Suprapubic skin (tissue), 4 donors: ENCODE measurements at regions not wholly inside any gene's neighbourhood (a gene's known extent, or its start where the extent isn't known, plus 50 kb on each side); places are given as distances from the start of the nearest gene placed in this dataset.

Experiments used
- DNase-seq, 2 donors: peaks; one replicate each; pipeline ENCODE4 v3.0.0-alpha.2; 2019; ENCODE audit warnings: low spot score in 2 of 2
- H3K27ac ChIP-seq: fragments of 200-600 bp; sonication (generic); one replicate; pipeline ENCODE4 v1.5.1; 2019
- H3K27me3 ChIP-seq: fragments of 200-600 bp; sonication (generic); one replicate; pipeline ENCODE4 v1.5.1; 2019
- H3K36me3 ChIP-seq: fragments of 200-600 bp; sonication (generic); one replicate; pipeline ENCODE4 v1.5.1; 2019
- H3K4me1 ChIP-seq: fragments of 200-600 bp; sonication (generic); one replicate; pipeline ENCODE4 v1.5.1; 2019
- H3K4me3 ChIP-seq: fragments of 200-600 bp; sonication (generic); one replicate; pipeline ENCODE4 v1.5.1; 2019; ENCODE audit warnings: mild to moderate bottlenecking
- H3K9me3 ChIP-seq: fragments of 200-600 bp; sonication (generic); one replicate; pipeline ENCODE4 v1.5.1; 2019
- CTCF ChIP-seq, 2 donors: fragments of 200-600 bp in 1 of 2; fragments of 450-650 bp in 1 of 2; sonication (generic) in 1 of 2; IDR thresholded peaks; one replicate each; pipeline ENCODE4 v1.5.1; 2016 to 2019; ENCODE audit warnings: antibody characterized with exemption in 2 of 2, mild to moderate bottlenecking in 1 of 2, moderate library complexity in 1 of 2
- EP300 ChIP-seq: sonication (generic); formaldehyde crosslinking; IDR thresholded peaks from one replicate; pipeline ENCODE4 v1.6.1; 2017; ENCODE audit warnings: antibody characterized with exemption
- POLR2A ChIP-seq, 2 donors: fragments of 450-650 bp; IDR thresholded peaks; one replicate each; pipeline ENCODE4 v1.6.1; 2017; ENCODE audit warnings: antibody characterized with exemption in 2 of 2, mild to moderate bottlenecking in 2 of 2, moderate library complexity in 2 of 2
- POLR2AphosphoS5 ChIP-seq, 3 donors: sonication (generic); formaldehyde crosslinking; IDR thresholded peaks; one replicate each; pipeline ENCODE4 v1.6.1; 2017; ENCODE audit warnings: antibody characterized with exemption in 3 of 3
- WGBS: methylation state at CpG from one replicate; pipeline ENCODE4 v1.1.5; 2018; 5-methylcytosine and 5-hydroxymethylcytosine counted together

GRCh38 chr4:130820448-130820847 is 1724.5 kb downstream of the C4orf33 start:
- no peaks in the 10 kb centered on the region for H3K9me3 ChIP-seq
- TF ChIP-seq POLR2A (IDR thresholded peaks at IDR 0.05) (no peak), EP300 (no peak), POLR2AphosphoS5 (IDR thresholded peaks at IDR 0.05) (no peak), CTCF (IDR thresholded peaks at IDR 0.05) (no peak)
- DNase-seq, result no peak
- no peaks in the 10 kb centered on the region for H3K27me3 ChIP-seq
- H3K4me1 ChIP-seq, result peaks cover 3% of the 10 kb centered on the region
- H3K27ac ChIP-seq, result no peak overlapping the region
- no peaks in the 10 kb centered on the region for H3K36me3 ChIP-seq
- no peak overlapping the region for H3K4me3 ChIP-seq
- WGBS, result 38% methylated on average over 1 of the region's 1 CpG

- DNase-seq, result no peak
- H3K4me3 ChIP-seq, result no peak overlapping the region
- H3K27ac ChIP-seq, result no peak overlapping the region
- WGBS, result 53% methylated on average over 2 of the region's 2 CpGs
- no peaks in the 10 kb centered on the region for H3K27me3 ChIP-seq
- no peaks in the 10 kb centered on the region for H3K9me3 ChIP-seq
- H3K4me1 ChIP-seq, result peaks cover 5% of the 10 kb centered on the region
- no peak for TF ChIP-seq EP300
- TF ChIP-seq POLR2A (IDR thresholded peaks at IDR 0.05), result no peak
- no peaks in the 10 kb centered on the region for H3K36me3 ChIP-seq
Measured at GRCh38 chr4:130825284-130825683, 1729.3 kb downstream of the C4orf33 start.

GRCh38 chr4:130850019-130850524 is 1754.1 kb downstream of the C4orf33 start:
- H3K27ac ChIP-seq, result no peak overlapping the region
- H3K9me3 ChIP-seq, result no peaks in the 10 kb centered on the region
- no peaks in the 10 kb centered on the region for H3K36me3 ChIP-seq
- WGBS, result 36% methylated on average over 5 of the region's 5 CpGs
- no peaks in the 10 kb centered on the region for H3K27me3 ChIP-seq
- H3K4me1 ChIP-seq, result peaks cover 7% of the 10 kb centered on the region
- no peak for DNase-seq
- TF ChIP-seq CTCF (IDR thresholded peaks at IDR 0.05) (no peak), EP300 (no peak), POLR2A (IDR thresholded peaks at IDR 0.05) (no peak), POLR2AphosphoS5 (IDR thresholded peaks at IDR 0.05) (no peak)
- no peak overlapping the region for H3K4me3 ChIP-seq

DNA sequence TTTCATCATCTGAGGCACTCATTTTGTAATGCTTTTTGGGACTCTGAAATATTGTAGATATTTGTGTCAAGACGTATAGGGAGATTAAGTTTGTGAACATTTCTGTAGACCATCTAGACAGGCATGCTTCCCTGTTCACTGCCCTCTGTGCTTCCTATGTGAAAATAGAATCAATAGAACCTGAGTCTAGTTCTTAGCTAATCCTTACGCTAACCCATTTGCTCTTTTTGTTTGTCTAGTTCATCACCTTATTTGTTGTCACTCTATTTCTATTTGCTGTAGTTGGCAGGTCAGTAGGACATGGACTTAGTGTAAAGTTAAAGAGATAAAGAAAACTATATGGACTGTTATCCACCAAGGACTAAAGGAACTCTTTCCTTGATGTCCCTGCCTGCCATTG is 1755.2 kb downstream of the C4orf33 start:
- no peak for TF ChIP-seq POLR2AphosphoS5 (IDR thresholded peaks at IDR 0.05)
- no peak for TF ChIP-seq CTCF (IDR thresholded peaks at IDR 0.05)
- no peak for TF ChIP-seq EP300
- TF ChIP-seq POLR2A (IDR thresholded peaks at IDR 0.05), result no peak
- Histone ChIP-seq H3K4me1 (peaks cover 7% of the 10 kb centered on the region), H3K9me3 (no peaks in the 10 kb centered on the region), H3K27ac (no peak overlapping the region), H3K27me3 (no peaks in the 10 kb centered on the region), H3K36me3 (no peaks in the 10 kb centered on the region), H3K4me3 (no peak overlapping the region)
- DNase-seq, result no peak
- 48% methylated on average over 2 of the region's 2 CpGs for WGBS

- TF ChIP-seq CTCF (IDR thresholded peaks at IDR 0.05) (no peak), POLR2A (IDR thresholded peaks at IDR 0.05) (no peak), POLR2AphosphoS5 (IDR thresholded peaks at IDR 0.05) (no peak), EP300 (no peak)
- no peak overlapping the region for H3K27ac ChIP-seq
- no peaks in the 10 kb centered on the region for H3K36me3 ChIP-seq
- no peak for DNase-seq
- peaks cover 7% of the 10 kb centered on the region for H3K4me1 ChIP-seq
- no peaks in the 10 kb centered on the region for H3K27me3 ChIP-seq
- 92% methylated on average over 3 of the region's 3 CpGs for WGBS
- H3K9me3 ChIP-seq, result no peaks in the 10 kb centered on the region
- no peak overlapping the region for H3K4me3 ChIP-seq
Measured at GRCh38 chr4:130851932-130852331, 1756.0 kb downstream of the C4orf33 start.

- no peaks in the 10 kb centered on the region for H3K27me3 ChIP-seq
- no peak for DNase-seq
- H3K36me3 ChIP-seq, result no peaks in the 10 kb centered on the region
- H3K27ac ChIP-seq, result no peak overlapping the region
- WGBS, result 58% methylated on average over 3 of the region's 3 CpGs
- H3K4me1 ChIP-seq, result no peaks in the 10 kb centered on the region
- no peak overlapping the region for H3K4me3 ChIP-seq
- no peaks in the 10 kb centered on the region for H3K9me3 ChIP-seq
- TF ChIP-seq CTCF (IDR thresholded peaks at IDR 0.05), result no peak
Measured at GRCh38 chr4:130855533-130855932, 1759.6 kb downstream of the C4orf33 start.
